Adipocyte (in vitro differentiated cells): ENCODE measurements at regions not wholly inside any gene's neighbourhood (a gene's known extent, or its start where the extent isn't known, plus 50 kb on each side); places are given as distances from the start of the nearest gene placed in this dataset.

ENCODE experiments used
- DNase-seq: peaks from one replicate; pipeline ENCODE4 v3.0.0-alpha.2; 2015; ENCODE audit warnings: low read depth
- H3K27me3 ChIP-seq: replicated peaks from 2 replicates; pipeline ENCODE4 v1.7.0; 2013; ENCODE audit warnings: mild to moderate bottlenecking, low read length, moderate library complexity; ENCODE audit not compliant: control insufficient read depth, insufficient read depth
- H3K36me3 ChIP-seq: 2 replicates; pipeline ENCODE4 v1.7.0; 2013; ENCODE audit warnings: low read length, mild to moderate bottlenecking, moderate library complexity; ENCODE audit not compliant: control insufficient read depth, insufficient read depth, severe bottlenecking
- H3K4me1 ChIP-seq: 2 replicates; pipeline ENCODE4 v1.7.0; 2013; ENCODE audit warnings: mild to moderate bottlenecking, low read length, moderate library complexity; ENCODE audit not compliant: control insufficient read depth, insufficient read depth
- H3K4me3 ChIP-seq: 2 replicates; pipeline ENCODE4 v1.7.0; 2013; ENCODE audit warnings: mild to moderate bottlenecking, low read length, moderate library complexity
- H3K9ac ChIP-seq: 2 replicates; pipeline ENCODE4 v1.7.0; 2013; ENCODE audit warnings: mild to moderate bottlenecking, low read length, moderate library complexity
- H3K9me3 ChIP-seq: 2 replicates; pipeline ENCODE4 v1.7.0; 2013; ENCODE audit warnings: mild to moderate bottlenecking, low read length, moderate library complexity; ENCODE audit not compliant: control insufficient read depth

DNA sequence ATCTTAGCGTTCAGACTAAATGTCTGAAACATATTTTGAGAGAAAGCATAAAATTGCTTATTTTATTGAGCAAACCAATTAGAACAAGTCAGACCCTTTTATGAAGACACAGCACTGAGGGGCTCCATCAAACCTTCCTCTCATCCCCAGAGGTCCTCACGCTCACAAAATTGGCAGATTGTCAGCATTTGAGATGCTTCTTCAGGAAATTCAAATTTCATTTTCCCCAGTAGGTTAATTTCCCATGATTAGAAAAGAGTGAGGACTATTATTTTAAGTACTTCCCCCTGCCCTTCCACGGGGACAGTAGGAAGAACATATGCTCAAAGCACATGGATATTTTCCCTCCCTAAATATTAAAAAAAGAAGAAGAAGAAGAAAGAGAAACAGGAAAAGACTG is 851.8 kb downstream of the BRD1 start:
- DNase-seq = no peak
- Histone ChIP-seq H3K27me3 (peaks cover 23% of the 10 kb centered on the region), H3K4me1 (no peaks in the 10 kb centered on the region), H3K9ac (no peak overlapping the region), H3K36me3 (no peaks in the 10 kb centered on the region), H3K4me3 (no peak overlapping the region), H3K9me3 (no peaks in the 10 kb centered on the region)

DNA sequence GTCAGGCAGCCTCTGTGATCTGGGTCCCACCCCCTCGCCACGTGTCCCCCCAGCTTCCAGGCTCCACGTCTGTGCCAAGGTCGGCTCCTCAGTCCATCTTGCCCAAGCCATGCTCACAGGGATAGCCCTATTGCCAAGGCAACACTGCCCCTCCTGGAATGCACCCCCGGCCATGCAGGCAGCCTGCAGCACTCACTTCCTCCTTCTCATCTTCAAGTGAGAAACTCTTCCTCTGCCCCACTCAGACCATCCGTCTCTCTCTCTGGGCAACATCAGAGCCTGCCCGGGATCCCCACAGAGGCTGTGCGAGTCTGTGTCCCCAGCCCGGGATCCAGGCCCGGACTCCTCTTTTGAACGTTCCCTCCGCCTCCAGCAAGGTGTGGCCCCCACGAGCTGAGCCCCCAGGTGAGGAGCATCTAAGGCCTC is 852.3 kb downstream of the BRD1 start:
- no peak overlapping the region for H3K9ac ChIP-seq
- H3K36me3 ChIP-seq = no peaks in the 10 kb centered on the region
- H3K4me1 ChIP-seq = no peaks in the 10 kb centered on the region
- no peak for DNase-seq
- peaks cover 18% of the 10 kb centered on the region for H3K27me3 ChIP-seq
- H3K9me3 ChIP-seq = no peaks in the 10 kb centered on the region
- H3K4me3 ChIP-seq = no peak overlapping the region

DNA sequence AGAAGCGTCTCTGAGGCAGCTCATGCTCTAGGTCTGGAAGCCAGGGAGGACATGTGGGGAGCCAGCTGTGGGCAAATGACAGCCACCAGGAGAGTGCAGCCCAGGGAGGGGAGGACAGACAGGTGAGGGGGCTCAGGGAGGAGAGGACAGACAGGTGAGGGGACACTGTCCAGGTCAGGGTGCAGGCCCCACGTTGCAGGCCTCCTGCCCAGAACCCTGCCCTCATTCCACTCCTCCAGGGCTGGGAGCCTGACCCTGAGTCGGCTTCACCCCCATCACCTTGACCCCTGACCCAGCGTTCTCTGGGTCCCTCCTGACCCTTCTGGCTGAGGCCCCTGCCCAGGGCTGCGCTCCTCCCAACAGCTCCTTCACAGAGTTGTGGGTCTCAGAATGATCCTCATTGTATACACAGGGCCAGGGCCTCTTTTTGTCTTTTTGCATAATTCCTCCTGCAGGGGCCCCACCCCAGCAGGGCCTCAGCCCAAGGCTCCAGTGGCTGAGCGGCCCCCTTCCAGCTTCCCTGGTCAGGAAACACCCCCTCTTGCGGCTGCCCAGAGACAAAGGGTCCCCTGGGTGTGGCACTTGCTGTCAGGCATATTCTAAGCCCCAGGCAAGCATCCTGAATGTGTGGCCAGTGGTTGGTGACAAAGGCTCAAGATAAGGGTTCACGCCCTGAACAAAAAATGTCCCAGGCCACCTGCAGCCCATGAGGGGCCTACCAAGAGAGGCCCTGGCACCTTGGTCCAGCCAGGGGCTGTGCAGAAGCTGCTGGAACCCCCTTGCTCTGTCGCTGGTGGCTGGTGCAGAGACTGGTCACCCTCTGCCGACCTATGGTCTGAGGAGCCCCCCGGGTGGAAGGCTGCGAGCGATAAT is 853.0 kb downstream of the BRD1 start:
- Histone ChIP-seq H3K36me3 (no peaks in the 10 kb centered on the region), H3K4me1 (no peaks in the 10 kb centered on the region), H3K9me3 (no peaks in the 10 kb centered on the region), H3K4me3 (no peak overlapping the region), H3K27me3 (peaks cover 16% of the 10 kb centered on the region), H3K9ac (no peak overlapping the region)
- DNase-seq = no peak

DNA sequence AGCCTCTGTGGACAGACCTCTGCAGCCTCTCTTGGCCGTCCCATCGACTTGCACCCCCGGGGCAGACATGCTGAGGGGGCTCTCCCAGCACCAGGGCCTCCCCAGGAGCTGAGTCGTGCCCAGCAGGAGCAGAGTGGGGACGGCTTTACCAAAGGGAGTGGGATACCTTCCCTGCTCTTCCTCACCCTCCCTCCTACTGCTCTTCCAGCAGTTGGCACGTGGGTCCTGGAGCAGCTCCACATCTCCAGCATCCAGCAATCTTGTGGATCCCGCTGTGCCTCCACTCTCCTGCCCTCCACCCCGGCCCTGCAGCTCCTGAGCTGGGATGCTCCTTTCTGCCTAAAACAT is 854.0 kb downstream of the BRD1 start:
- Histone ChIP-seq H3K27me3 (peaks cover 16% of the 10 kb centered on the region), H3K9me3 (no peaks in the 10 kb centered on the region), H3K9ac (no peak overlapping the region), H3K4me3 (no peak overlapping the region), H3K4me1 (no peaks in the 10 kb centered on the region), H3K36me3 (no peaks in the 10 kb centered on the region)
- DNase-seq = no peak

DNA sequence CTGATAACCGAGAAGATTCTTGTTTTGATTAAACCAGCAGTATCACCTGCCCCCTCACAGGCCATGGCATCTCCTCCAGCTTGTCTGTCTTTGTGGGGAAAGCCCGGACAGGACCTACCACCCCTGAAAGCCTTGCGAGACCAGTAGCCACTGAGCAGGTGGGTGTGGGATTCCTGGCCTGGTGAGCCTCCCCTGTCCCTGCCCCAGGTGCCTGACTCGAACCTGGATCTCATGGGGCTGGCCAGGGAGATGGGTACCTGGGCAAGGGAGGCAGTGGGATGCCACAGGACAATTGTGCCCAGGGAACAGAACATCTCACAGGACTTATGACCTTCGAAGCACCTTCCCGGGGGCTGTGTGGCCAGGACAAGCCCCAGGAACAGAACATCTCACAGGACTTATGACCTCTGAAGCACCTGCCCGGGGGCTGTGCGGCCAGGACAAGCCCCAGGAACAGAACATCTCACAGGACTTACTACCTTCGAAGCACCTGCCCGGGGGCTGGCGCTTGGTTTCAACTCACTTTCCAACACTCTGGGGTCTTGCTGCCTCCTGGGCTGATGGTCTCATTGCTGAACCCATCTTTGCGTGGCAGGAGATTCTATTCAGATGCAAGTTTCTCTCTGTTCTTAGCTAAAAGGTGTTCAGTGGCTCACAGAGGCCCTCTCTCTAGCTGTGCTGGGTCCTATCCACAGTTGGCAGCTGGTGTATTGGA is 854.5 kb downstream of the BRD1 start:
- no peak for DNase-seq
- Histone ChIP-seq H3K4me3 (no peak overlapping the region), H3K36me3 (no peaks in the 10 kb centered on the region), H3K9me3 (no peaks in the 10 kb centered on the region), H3K27me3 (peaks cover 10% of the 10 kb centered on the region), H3K4me1 (no peaks in the 10 kb centered on the region), H3K9ac (no peak overlapping the region)

DNA sequence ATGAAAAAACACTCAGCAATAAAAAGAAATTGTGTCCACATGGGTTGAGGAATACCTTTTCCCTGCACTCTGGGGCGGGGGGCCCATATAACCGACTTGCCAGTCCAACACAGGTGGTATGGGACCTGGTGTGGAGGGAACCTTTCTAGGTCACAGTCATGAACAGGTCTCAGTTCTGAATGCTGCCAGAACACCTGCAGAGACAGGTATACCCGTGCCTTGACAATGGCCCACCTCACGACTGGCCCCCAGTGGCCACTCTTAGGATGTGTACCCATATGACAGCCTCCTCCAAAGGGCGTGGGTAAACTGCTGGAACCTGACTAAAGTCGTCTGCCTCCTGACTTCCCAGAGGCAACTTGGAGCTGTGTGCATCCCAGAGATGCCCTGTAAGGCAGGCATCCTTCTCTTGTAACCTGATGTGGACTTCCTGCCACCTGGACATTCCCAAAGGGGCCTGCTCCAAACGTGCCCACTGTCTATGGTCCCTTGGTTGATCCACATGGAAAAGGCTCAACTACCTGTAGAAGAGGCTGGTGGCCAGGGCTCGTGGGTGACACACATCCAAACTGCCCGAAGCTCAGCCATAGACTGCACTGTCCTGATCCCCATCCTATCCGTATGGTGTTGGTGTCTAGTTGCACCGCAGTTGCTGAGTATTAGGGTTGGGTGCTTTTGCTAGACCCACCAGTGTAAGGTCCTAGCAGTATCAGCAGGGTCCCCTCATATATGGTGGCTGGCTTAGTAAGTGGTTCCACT is 859.3 kb downstream of the BRD1 start:
- Histone ChIP-seq H3K36me3 (no peaks in the 10 kb centered on the region), H3K4me1 (no peaks in the 10 kb centered on the region), H3K4me3 (no peak overlapping the region), H3K9ac (no peak overlapping the region), H3K9me3 (peaks cover 4% of the 10 kb centered on the region), H3K27me3 (peaks cover 4% of the 10 kb centered on the region)
- DNase-seq = no peak

DNA sequence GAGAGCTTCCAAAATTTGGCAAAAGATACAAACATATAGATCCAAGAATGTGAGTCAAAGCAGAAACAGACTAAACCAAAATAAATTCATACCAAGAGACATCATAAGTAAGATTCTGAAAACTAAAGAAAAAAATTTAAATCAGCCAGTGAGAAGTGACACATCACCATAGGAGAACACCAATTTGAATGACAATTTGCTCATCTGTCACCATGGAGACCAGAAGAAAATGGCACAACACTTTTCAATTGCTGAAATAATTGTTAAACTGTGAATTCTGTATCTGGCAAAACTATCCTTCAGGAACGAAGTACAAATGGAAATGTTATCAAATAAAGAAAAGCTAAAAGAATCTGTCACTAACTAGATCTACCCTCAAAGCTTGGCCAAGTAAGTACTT is 864.3 kb downstream of the BRD1 start:
- Histone ChIP-seq H3K27me3 (no peaks in the 10 kb centered on the region), H3K9me3 (peaks cover 5% of the 10 kb centered on the region), H3K9ac (no peak overlapping the region), H3K36me3 (no peaks in the 10 kb centered on the region), H3K4me3 (no peak overlapping the region), H3K4me1 (no peaks in the 10 kb centered on the region)
- DNase-seq = no peak

DNA sequence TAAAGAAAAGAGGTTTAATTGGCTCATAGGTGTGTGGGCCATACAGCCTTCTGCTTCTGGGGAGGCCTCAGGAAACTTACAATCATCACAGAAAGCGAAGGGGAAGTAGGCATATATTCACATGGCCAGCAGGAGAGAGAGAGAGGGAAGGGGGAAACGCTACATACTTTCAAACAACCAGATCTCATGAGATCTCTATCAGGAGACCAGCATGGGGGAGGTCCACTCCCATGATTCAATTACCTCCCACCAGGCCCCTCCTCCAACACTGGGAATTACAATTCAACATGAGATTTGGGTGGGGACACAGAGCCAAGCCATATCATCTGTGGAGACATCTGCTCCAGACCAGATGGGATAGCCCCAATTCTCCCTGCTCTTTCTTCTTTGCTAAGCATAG is 866.0 kb downstream of the BRD1 start:
- H3K4me3 ChIP-seq = no peak overlapping the region
- no peaks in the 10 kb centered on the region for H3K27me3 ChIP-seq
- H3K9ac ChIP-seq = no peak overlapping the region
- peaks cover 7% of the 10 kb centered on the region for H3K9me3 ChIP-seq
- DNase-seq = no peak
- no peaks in the 10 kb centered on the region for H3K4me1 ChIP-seq
- H3K36me3 ChIP-seq = no peaks in the 10 kb centered on the region

DNA sequence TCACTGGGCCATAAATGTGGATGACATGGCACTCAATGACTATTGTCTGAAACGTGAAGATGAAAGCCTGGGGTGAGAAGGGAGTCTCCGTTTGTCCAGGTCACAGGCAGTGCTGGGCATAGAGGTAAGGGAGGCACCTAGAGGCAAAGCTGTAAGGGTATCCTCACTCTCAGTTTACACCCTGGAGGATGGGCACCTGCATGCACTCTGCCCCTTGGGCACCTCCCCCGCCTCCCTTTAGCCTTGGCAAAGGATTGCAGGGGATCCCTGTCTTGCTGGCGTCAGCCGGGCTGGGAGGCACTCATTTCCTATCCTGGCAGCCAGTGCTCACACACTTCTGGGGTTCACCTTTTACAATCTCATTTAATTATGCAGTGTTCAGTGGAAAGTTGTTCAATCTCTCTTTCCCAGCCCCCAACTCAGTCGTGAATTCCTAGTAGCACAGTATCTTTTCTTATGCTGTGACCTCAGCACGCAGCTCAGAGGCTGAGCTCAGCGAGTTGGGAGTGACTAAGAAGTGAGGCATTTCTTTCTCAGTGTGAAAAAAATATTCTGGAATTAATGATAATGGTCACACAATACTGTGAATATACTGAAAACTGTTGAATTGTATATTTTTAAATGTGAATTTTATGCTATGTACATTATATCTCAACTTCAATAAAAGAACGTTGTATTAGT is 866.6 kb downstream of the BRD1 start:
- peaks cover 7% of the 10 kb centered on the region for H3K9me3 ChIP-seq
- H3K4me3 ChIP-seq = no peak overlapping the region
- H3K27me3 ChIP-seq = no peaks in the 10 kb centered on the region
- DNase-seq = no peak
- no peaks in the 10 kb centered on the region for H3K4me1 ChIP-seq
- no peak overlapping the region for H3K9ac ChIP-seq
- no peaks in the 10 kb centered on the region for H3K36me3 ChIP-seq

DNA sequence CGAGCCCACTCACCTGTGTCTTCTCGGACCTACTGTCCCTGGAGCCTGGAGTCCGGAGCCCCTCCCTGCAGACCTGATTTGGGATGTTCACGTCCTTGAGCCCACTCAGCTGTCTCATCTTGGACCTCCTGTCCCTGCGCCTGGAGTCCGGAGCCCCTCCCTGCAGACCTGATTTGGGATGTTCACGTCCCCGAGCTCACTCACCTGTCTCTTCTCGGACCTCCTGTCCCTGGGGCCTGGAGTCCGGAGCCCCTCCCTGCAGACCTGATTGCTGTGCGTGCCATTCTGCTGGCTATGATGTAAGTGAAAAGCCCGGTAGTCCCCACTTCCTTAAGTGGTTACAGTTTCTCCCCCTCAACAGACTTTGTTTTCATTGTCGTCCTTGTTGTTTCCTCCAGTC is 867.1 kb downstream of the BRD1 start:
- H3K27me3 ChIP-seq = peaks cover 2% of the 10 kb centered on the region
- no peaks in the 10 kb centered on the region for H3K4me1 ChIP-seq
- H3K9ac ChIP-seq = no peak overlapping the region
- H3K36me3 ChIP-seq = no peaks in the 10 kb centered on the region
- DNase-seq = no peak
- H3K9me3 ChIP-seq = peaks cover 7% of the 10 kb centered on the region
- no peak overlapping the region for H3K4me3 ChIP-seq

DNA sequence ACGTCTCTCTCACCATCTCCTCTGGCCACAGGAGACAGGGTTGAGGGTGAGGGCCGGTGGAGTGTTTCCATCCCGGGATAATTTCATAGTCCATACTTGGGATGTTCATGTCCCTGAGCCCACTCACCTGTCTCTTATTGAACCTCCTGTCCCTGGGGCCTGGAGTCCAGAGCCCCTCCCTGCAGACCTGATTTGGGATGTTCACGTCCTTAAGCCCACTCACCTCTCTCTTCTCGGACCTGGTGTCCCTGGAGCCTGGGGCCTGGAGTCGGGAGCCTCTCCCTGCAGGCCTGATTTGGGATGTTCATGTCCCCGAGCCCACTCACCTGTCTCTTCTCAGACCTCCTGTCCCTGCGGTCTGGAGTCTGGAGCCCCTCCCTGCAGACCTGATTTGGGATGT is 868.2 kb downstream of the BRD1 start:
- H3K9ac ChIP-seq = no peak overlapping the region
- DNase-seq = no peak
- H3K4me1 ChIP-seq = no peaks in the 10 kb centered on the region
- H3K4me3 ChIP-seq = no peak overlapping the region
- peaks cover 7% of the 10 kb centered on the region for H3K9me3 ChIP-seq
- no peaks in the 10 kb centered on the region for H3K36me3 ChIP-seq
- peaks cover 9% of the 10 kb centered on the region for H3K27me3 ChIP-seq
